Liver (tissue), 8 donors: ENCODE measurements at regions not wholly inside any gene's neighbourhood (a gene's known extent, or its start where the extent isn't known, plus 50 kb on each side); places are given as distances from the start of the nearest gene placed in this dataset.

Experiments used
- DNase-seq: peaks from one replicate; pipeline ENCODE4 v3.0.0-alpha.2; 2017; ENCODE audit warnings: low spot score
- H3K27ac ChIP-seq, 2 donors: one replicate each; pipeline ENCODE4 v1.7.0; 2013; ENCODE audit warnings: inconsistent platforms in 2 of 2, low read length in 2 of 2, control low read depth in 1 of 2, low read depth in 1 of 2, mild to moderate bottlenecking in 1 of 2
- H3K27me3 ChIP-seq, 4 donors: one replicate each; pipeline versions ENCODE4 v1.6.1 to v1.7.0; 2013; ENCODE audit warnings: low read length in 3 of 4, inconsistent platforms in 1 of 4, mild to moderate bottlenecking in 1 of 4, moderate library complexity in 1 of 4; ENCODE audit not compliant: control insufficient read depth in 4 of 4, insufficient read depth in 4 of 4
- H3K36me3 ChIP-seq, 4 donors: one replicate each; pipeline versions ENCODE4 v1.6.1 to v1.7.0; 2013; ENCODE audit warnings: low read length in 3 of 4, mild to moderate bottlenecking in 3 of 4, low read depth in 1 of 4, moderate library complexity in 1 of 4; ENCODE audit not compliant: control insufficient read depth in 4 of 4, insufficient read depth in 3 of 4
- H3K4me1 ChIP-seq, 4 donors: one replicate each; pipeline versions ENCODE4 v1.6.1 to v1.7.0; 2013; ENCODE audit warnings: low read length in 3 of 4, mild to moderate bottlenecking in 3 of 4, moderate library complexity in 1 of 4; ENCODE audit not compliant: control insufficient read depth in 4 of 4, insufficient read depth in 4 of 4
- H3K4me3 ChIP-seq, 3 donors: one replicate each; pipeline versions ENCODE4 v1.6.1 to v1.7.0; 2013; ENCODE audit warnings: low read length in 3 of 3, control low read depth in 1 of 3, low read depth in 1 of 3, mild to moderate bottlenecking in 1 of 3
- H3K9ac ChIP-seq, 2 donors: one replicate each; pipeline ENCODE4 v1.7.0; 2013; ENCODE audit warnings: low read length in 2 of 2, mild to moderate bottlenecking in 2 of 2, moderate library complexity in 2 of 2, control low read depth in 1 of 2, low read depth in 1 of 2
- H3K9me3 ChIP-seq, 4 donors: one replicate each; pipeline versions ENCODE4 v1.6.1 to v1.7.0; 2013; ENCODE audit warnings: low read length in 3 of 4; ENCODE audit not compliant: control insufficient read depth in 4 of 4
- EGR1 ChIP-seq, 2 donors: IDR thresholded peaks; 2 replicates each; pipeline ENCODE4 v1.6.1; 2016 to 2018; ENCODE audit warnings: antibody characterized with exemption in 2 of 2, low read depth in 2 of 2
- FOXA1 ChIP-seq: IDR thresholded peaks from 2 replicates; pipeline ENCODE4 v1.6.1; 2016; ENCODE audit warnings: antibody characterized with exemption
- FOXA2 ChIP-seq: IDR thresholded peaks from 2 replicates; pipeline ENCODE4 v1.6.1; 2016; ENCODE audit warnings: antibody characterized with exemption
- GABPA ChIP-seq, 2 donors: IDR thresholded peaks in 1 of 2; conservative IDR thresholded peaks in 1 of 2; 2 replicates each; pipeline ENCODE4 v1.6.1; 2016; ENCODE audit warnings: antibody characterized with exemption in 2 of 2, mild to moderate bottlenecking in 1 of 2, moderate library complexity in 1 of 2
- HNF4A ChIP-seq, 2 donors: conservative IDR thresholded peaks; 2 replicates each; pipeline ENCODE4 v1.6.1; 2016; ENCODE audit warnings: antibody characterized with exemption in 2 of 2, mild to moderate bottlenecking in 2 of 2
- HNF4G ChIP-seq: IDR thresholded peaks from 2 replicates; pipeline ENCODE4 v1.6.1; 2016; ENCODE audit warnings: antibody characterized with exemption
- RXRA ChIP-seq, 2 donors: IDR thresholded peaks; 2 replicates each; pipeline ENCODE4 v1.6.1; 2017 to 2018; ENCODE audit warnings: antibody characterized with exemption in 2 of 2, mild to moderate bottlenecking in 1 of 2
- SP1 ChIP-seq: IDR thresholded peaks from 2 replicates; pipeline ENCODE4 v1.6.1; 2018; ENCODE audit warnings: antibody characterized with exemption, mild to moderate bottlenecking
- TAF1 ChIP-seq: conservative IDR thresholded peaks from 2 replicates; pipeline ENCODE4 v1.6.1; 2016; ENCODE audit warnings: antibody characterized with exemption, mild to moderate bottlenecking
- YY1 ChIP-seq: IDR thresholded peaks from 2 replicates; pipeline ENCODE4 v1.6.1; 2016; ENCODE audit warnings: antibody characterized with exemption, mild to moderate bottlenecking
- WGBS: extraction: QIAGEN DNeasy Blood & Tissue Kit; methylation state at CpG from one replicate; pipeline ENCODE4 v1.1.7; 2013; 5-methylcytosine and 5-hydroxymethylcytosine counted together
- TF ChIP-seq, protein P1 (sequence below): IDR thresholded peaks from 2 replicates; pipeline ENCODE4 v1.6.1; 2016; ENCODE audit warnings: antibody characterized with exemption
- TF ChIP-seq, protein P2 (sequence below): fragments of 150-350 bp; IDR thresholded peaks from 2 replicates; pipeline ENCODE4 v1.5.1; 2017; ENCODE audit warnings: improper control_type of control experiment, low read depth, low read length; ENCODE audit not compliant: missing input control
- TF ChIP-seq, protein P3 (sequence below): IDR thresholded peaks from 2 replicates; pipeline ENCODE4 v1.6.1; 2016; ENCODE audit warnings: antibody characterized with exemption
- TF ChIP-seq, protein P4 (sequence below): IDR thresholded peaks from 2 replicates; pipeline ENCODE4 v1.6.1; 2016; ENCODE audit warnings: antibody characterized with exemption
- donor health status: healthy.
- donor health status: healthy.
- donor health status: healthy.
- donor health status: healthy.
- donor health status: healthy.

GRCh38 chr2:138185827-138186226, 221.6 kb downstream of the HNMT start:
- Histone ChIP-seq H3K9me3 (no peaks in the 10 kb centered on the region), H3K4me3 (no peak overlapping the region), H3K27me3 (no peaks in the 10 kb centered on the region), H3K9ac (no peak overlapping the region), H3K27ac (no peak overlapping the region), H3K36me3 (no peaks in the 10 kb centered on the region), H3K4me1 (no peaks in the 10 kb centered on the region)
- WGBS = 95% methylated on average over 5 of the region's 5 CpGs
- no peak for DNase-seq
- no peak for TF ChIP-seq SP1
- no peak for TF ChIP-seq FOXA1
- TF ChIP-seq TAF1 = no peak
- no peak for TF ChIP-seq FOXA2

DNA sequence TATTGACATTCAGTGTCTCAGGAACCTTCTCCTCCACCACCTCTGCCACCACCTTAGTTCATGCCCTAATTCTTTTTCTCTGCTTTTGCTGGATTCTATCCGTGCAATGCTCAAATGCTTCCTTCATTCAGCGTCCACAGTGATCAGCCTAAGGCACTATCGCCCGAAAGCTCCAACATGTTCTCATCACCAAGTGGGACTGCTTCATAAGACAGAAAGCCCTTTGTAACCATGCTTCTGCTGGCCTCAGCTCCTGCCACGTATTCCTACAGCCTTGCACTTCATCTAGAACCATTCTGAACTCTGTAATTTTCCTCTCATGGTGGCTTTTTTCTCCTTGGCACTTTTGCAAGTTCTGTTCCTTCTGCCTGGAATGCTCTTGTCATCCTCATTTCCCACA, 222.9 kb downstream of the HNMT start:
- Histone ChIP-seq H3K9me3 (no peaks in the 10 kb centered on the region), H3K36me3 (no peaks in the 10 kb centered on the region), H3K4me3 (no peak overlapping the region), H3K27me3 (no peaks in the 10 kb centered on the region), H3K9ac (no peak overlapping the region), H3K4me1 (no peaks in the 10 kb centered on the region), H3K27ac (no peak overlapping the region)
- no peak for DNase-seq
- WGBS = 93% methylated on average over 5 of the region's 5 CpGs
- TF ChIP-seq, protein P1, sequence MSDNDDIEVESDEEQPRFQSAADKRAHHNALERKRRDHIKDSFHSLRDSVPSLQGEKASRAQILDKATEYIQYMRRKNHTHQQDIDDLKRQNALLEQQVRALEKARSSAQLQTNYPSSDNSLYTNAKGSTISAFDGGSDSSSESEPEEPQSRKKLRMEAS = no peak
- TF ChIP-seq, protein P2, sequence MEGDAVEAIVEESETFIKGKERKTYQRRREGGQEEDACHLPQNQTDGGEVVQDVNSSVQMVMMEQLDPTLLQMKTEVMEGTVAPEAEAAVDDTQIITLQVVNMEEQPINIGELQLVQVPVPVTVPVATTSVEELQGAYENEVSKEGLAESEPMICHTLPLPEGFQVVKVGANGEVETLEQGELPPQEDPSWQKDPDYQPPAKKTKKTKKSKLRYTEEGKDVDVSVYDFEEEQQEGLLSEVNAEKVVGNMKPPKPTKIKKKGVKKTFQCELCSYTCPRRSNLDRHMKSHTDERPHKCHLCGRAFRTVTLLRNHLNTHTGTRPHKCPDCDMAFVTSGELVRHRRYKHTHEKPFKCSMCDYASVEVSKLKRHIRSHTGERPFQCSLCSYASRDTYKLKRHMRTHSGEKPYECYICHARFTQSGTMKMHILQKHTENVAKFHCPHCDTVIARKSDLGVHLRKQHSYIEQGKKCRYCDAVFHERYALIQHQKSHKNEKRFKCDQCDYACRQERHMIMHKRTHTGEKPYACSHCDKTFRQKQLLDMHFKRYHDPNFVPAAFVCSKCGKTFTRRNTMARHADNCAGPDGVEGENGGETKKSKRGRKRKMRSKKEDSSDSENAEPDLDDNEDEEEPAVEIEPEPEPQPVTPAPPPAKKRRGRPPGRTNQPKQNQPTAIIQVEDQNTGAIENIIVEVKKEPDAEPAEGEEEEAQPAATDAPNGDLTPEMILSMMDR = no peak
- no peak for TF ChIP-seq RXRA (IDR thresholded peaks at IDR 0.05)
- TF ChIP-seq, protein P3, sequence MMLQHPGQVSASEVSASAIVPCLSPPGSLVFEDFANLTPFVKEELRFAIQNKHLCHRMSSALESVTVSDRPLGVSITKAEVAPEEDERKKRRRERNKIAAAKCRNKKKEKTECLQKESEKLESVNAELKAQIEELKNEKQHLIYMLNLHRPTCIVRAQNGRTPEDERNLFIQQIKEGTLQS = no peak
- no peak for TF ChIP-seq SP1
- TF ChIP-seq EGR1 (IDR thresholded peaks at IDR 0.05; ENCODE audit: low read depth in 2 of 2) = no peak
- no peak for TF ChIP-seq HNF4G
- no peak for TF ChIP-seq YY1
- TF ChIP-seq, protein P4, sequence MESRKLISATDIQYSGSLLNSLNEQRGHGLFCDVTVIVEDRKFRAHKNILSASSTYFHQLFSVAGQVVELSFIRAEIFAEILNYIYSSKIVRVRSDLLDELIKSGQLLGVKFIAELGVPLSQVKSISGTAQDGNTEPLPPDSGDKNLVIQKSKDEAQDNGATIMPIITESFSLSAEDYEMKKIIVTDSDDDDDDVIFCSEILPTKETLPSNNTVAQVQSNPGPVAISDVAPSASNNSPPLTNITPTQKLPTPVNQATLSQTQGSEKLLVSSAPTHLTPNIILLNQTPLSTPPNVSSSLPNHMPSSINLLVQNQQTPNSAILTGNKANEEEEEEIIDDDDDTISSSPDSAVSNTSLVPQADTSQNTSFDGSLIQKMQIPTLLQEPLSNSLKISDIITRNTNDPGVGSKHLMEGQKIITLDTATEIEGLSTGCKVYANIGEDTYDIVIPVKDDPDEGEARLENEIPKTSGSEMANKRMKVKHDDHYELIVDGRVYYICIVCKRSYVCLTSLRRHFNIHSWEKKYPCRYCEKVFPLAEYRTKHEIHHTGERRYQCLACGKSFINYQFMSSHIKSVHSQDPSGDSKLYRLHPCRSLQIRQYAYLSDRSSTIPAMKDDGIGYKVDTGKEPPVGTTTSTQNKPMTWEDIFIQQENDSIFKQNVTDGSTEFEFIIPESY = no peak
- no peak for TF ChIP-seq GABPA (IDR thresholded peaks at IDR 0.05 in 1 of 2, conservative IDR thresholded peaks at IDR 0.05 in 1 of 2)
- no peak for TF ChIP-seq FOXA1
- no peak for TF ChIP-seq FOXA2

GRCh38 chr2:138190999-138191398, 226.7 kb downstream of the HNMT start:
- Histone ChIP-seq H3K4me3 (no peak overlapping the region), H3K9me3 (no peaks in the 10 kb centered on the region), H3K36me3 (no peaks in the 10 kb centered on the region), H3K4me1 (no peaks in the 10 kb centered on the region), H3K27me3 (no peaks in the 10 kb centered on the region), H3K9ac (no peak overlapping the region), H3K27ac (no peak overlapping the region)
- DNase-seq = no peak
- 98% methylated on average over 2 of the region's 2 CpGs for WGBS
- TF ChIP-seq, protein P2 = no peak
- TF ChIP-seq HNF4A (conservative IDR thresholded peaks at IDR 0.05) = no peak
